GM21717 (cell line): ENCODE measurements at regions not wholly inside any gene's neighbourhood (a gene's known extent, or its start where the extent isn't known, plus 50 kb on each side); places are given as distances from the start of the nearest gene placed in this dataset.

Experiments
- ATAC-seq: cut with Tn5 transposase; IDR thresholded peaks from one replicate; pipeline ENCODE4 v1.9.1; 2021; ENCODE audit warnings: mild to moderate bottlenecking, moderate library complexity; ENCODE audit not compliant: unreplicated experiment

DNA sequence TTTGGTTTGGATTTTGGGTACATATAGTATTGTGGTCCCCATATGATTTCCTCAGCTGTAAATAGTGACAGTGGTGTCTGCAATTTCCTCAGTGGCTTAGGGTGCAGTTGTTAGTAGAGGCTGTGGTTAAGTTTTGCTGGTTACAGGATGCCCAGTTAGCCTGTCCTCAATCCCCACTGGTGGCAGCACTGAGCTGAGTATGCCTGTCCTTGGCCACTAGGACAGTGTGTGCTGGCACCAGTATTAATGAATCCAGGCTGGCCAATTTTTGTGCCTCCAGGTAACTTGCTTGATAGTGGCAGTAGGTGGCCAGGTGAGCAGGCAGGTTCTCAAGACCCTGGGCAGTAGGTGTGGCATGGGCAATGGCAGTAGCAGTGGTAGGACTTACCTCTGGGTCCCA is 973.1 kb downstream of the TMEM182 start:
- ATAC-seq, result no peak

DNA sequence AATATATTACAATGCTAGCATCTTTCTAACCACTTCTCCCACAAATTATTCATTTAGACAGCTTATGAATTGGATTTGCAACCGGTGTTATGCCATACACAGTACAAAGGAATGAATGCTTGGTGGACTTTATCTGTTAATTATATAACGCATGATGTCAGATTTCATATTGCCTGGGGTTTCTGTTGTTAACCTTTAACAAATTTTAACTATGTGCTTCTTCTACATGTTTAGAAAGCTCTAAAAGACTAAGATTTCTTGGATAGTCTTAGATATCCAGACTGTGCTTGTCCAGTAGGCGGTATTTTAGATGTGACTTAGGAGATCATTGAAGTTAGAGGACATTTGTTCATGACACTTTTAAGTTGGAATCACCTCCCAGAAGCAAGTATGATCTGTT is 976.3 kb downstream of the TMEM182 start:
- ATAC-seq, result no peak

DNA sequence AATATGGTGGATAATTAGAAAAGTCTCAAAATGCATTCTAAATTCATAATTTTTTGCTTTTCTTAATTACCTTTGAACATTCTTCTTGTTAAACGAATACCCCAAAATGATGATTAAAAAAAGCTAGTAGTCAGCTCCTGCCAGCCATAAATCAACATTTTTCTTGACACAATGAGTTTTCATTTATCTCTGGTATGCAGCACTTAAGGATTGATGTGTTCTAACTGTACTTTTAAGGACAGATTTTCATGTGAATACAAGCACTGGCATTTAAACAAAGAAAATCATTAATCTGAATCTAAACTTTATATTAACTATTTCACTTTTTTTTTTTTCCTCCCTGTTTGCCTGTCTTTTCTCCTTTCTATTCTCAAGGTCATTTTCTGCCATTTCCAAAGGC is 976.8 kb downstream of the TMEM182 start:
- no peak for ATAC-seq

DNA sequence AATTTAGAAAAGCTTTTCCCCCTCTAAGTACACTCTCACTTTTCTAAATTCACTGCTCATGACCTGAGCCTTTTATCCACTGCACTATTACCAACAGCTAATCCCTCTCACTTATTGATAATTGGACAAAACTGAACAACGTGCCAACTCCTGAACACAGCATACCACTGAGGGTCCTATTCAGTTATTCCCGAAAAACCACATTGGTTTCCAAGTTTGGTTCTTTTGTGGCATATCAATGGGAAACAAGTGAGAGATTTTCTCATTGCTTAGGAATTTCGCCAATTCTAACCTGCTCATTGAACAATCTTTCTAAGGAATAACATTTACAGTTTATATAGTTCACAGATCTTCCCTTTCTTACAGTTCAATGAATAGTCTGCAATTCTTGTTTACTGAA is 977.4 kb downstream of the TMEM182 start:
- no peak for ATAC-seq

DNA sequence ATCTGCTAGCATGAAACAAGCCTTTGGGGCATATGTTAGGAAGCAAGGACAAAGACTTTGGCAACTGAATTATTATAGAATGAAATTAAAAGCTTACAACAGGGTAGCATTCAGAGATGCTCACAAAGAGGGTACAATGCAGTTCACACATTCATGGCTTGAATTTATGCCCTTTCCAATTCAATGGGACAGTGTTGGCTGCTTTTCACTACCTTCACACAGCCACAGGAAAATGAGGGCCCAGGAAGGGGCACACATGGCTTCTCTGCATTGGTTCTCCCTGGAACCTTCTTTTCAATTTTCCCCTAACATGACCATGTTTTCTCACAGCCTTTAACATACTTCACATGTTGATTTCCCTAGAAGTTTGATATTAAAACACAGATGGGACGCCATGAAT is 978.1 kb downstream of the TMEM182 start:
- no peak for ATAC-seq

DNA sequence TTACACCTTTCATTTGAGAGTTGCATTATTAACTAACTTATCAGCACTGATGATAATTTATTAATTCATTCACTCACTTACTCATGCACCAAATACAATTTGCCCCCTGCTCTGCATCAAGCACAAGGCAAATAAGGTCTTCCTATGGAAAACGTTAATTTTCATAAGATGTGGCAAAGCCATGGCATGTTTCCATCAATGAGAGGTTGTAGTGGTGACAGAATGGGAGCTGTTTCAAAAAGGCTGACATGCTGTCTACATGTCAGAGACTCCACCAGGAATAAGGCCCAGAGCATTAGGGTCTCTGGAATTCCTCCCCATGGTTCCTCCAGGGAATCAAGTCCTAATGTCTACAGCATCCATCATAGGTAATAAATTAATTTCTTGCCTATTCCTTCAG is 978.8 kb downstream of the TMEM182 start:
- no peak for ATAC-seq

DNA sequence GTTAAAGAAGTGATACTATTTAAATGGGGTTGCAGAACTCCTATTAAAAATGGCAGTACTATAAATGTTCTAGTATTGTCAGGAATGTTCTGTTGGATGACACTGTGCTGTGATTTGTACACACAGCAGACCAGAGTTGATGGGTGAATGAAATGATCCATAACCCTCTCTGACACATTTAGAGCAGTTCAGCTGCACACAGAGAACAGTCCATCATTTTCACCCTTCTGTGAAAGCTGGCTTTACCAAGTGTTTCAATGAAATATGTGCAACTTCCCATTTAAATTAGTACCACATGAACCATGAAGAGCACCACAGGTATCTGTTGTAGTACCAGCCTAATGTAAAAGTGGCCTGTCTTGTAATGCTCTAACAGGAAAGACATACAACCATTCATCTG is 981.4 kb downstream of the TMEM182 start:
- ATAC-seq, result no peak

DNA sequence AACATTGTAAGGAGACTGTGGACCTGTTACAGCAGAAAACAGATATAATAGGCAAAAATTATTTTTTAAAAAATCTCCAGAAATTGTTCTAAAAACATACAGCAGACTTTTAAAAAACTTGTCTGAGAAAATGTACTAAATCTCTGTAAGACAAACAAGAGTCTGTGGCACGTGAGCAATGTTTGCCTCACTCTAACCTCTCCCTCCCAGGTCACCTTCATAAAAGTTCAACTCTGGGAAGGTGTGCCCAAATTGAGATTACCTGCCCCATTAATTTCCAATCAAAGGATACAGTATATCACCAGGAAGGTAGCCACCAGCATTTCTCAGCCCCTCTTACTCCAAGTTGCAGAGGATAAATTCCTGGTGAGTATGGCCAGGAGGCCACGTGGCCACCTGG is 992.7 kb downstream of the TMEM182 start:
- ATAC-seq, result no peak

DNA sequence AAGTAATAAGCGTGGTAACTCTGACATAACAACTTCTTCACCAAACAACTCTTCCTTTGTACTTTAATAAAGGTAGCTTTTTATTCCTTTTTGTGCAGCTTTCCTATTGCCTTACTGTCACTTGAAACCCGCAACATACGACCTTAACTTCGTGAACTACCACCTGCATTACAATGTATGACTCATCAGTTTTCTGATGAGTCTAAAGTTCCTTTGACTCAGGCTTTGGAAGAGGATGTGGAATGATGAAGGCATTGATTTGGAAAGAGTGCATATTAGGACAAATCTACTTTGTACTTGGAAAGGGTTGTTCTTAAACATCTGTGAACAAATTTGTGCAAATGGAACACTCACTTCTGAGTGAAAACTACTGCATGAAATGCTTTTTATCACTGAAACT is 1012.1 kb downstream of the TMEM182 start:
- no peak for ATAC-seq

DNA sequence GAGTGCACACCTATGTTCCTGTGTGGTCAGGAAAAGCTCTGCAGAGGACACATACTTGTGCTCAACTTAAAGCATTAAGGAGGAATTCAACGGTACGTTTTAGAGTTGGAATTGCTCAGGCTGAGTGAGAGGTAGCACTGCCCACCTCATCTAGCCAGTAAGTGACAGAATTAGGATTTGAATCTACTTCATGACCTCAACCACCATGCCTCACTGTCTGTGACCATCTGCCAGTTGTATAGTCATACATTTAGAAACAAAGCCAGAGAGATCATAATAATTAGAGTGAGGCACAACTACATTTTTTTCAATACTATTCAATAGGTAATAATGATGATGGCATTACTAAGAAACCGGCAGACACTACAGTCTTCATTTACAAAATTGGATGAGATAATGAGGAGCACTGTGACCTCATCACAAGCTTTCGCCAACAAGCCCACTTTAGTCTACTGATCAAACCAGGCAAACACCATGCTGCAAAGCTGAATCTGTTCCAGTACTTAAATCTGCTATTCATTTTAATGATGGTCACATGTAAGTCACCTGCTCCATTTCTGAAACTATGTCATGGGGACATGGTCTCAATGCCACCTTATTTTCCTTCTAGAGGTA is 1018.4 kb downstream of the TMEM182 start:
- ATAC-seq, result no peak

DNA sequence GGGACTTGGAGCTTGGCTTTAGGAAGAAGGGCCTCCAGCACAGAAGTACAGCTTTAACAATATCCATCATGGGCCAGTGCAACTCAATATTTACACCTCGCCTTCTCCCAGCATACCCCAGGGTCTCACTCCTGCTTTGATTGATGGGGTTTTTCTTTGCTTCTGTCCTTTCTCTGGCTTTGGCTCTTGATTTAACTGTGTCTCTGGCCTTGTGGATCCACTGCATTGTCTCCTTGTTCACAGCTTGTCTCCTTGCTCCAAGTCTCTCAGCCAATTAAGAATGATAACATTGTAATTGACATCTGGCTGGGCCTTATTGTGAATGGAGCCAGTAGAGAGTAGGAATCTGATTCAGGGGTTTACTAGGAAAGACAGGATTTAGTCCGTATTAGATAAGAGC is 1019.5 kb downstream of the TMEM182 start:
- ATAC-seq, result no peak

DNA sequence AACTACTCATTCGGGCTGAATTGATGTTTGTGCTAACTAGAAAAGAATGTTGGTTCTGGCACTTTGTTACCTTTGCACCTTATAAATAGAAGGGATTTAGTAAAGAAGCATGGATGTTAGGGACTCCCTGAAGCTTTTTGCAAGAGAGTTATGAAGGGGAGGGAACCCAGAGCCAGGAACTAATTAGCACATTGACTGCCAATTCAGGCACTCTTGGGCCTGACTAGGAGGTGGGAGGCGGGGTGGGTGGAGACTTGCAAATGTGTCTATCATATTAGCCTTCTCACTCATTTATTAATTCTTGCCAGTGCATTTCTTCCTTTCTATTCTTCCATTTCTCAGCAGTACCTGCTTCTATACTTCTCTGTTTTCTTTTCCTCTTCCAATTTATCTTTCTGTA is 1022.4 kb downstream of the TMEM182 start:
- no peak for ATAC-seq

DNA sequence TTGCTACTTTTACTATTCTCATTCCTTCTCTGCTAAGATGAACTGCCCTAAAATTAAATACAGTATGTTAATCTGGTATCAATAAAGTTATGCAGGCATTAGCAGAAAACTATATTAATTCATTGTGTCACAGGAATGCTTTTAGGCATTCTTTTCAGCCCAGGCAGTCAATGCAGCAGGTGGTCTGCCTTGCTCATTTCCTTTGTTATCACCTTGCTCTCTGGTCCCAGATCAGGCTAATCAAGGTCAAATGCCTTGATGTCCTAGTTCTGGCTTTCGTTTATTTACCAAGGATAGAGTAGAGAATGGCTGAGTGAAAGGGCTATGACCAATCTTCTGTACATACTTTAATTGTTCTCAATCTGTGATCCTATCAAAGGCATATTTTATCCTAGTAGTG is 1023.6 kb downstream of the TMEM182 start:
- ATAC-seq, result no peak

DNA sequence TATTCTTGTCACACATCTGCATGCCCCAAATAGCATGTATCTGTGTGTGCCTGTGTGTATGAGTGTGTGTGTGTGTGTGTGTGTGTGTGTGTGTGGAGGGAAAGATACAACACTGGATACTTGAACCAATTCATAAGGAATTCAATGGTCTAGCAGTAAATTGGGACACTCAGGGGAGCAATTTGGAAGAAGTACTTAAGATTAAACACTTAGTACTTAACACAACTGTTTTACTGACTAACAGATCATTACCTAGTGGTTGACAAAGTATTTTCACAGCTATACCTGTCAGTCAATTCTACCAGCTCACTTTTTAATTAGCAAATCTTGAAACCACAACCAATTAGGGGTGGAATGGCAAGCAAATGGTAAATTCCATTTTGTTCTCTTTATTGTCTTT is 1024.1 kb downstream of the TMEM182 start:
- ATAC-seq, result no peak

DNA sequence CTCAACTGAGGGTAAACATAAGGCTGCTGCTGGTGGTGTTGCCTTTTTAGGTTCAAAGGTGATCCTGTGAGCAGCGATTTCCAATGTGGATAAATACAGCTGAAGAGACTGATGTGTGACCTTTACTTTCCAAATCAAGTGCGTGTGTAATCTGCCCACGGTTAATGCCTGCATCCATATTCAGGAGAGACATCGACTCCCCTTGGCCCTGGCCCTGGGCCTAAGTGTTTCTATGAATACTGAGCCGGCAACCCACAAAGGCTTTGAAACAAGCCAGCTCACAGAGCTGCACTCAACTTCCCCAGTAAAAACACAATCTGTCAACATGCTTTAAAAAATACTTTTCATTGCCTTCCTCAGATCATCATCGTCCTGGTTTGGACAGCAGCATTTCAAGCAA is 1026.6 kb downstream of the TMEM182 start:
- no peak for ATAC-seq

DNA sequence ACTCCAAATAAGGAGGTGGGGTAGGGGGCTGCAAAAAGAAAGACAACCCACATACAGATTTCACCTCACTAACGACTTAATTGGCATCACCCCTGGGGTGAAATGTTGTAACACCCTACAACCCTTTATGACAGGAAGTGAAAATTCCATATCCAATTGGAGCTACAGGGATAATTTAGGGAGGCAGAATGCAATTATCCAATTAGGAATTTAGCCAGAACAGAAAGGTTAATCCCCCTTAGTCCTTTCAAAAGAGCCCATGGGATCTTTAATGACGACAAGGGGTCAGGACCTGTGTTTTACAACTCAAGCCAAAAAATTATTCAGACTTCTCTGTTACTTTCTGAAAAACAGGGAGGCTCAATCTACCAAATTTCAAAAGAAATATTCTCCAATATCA is 1027.1 kb downstream of the TMEM182 start:
- no peak for ATAC-seq

DNA sequence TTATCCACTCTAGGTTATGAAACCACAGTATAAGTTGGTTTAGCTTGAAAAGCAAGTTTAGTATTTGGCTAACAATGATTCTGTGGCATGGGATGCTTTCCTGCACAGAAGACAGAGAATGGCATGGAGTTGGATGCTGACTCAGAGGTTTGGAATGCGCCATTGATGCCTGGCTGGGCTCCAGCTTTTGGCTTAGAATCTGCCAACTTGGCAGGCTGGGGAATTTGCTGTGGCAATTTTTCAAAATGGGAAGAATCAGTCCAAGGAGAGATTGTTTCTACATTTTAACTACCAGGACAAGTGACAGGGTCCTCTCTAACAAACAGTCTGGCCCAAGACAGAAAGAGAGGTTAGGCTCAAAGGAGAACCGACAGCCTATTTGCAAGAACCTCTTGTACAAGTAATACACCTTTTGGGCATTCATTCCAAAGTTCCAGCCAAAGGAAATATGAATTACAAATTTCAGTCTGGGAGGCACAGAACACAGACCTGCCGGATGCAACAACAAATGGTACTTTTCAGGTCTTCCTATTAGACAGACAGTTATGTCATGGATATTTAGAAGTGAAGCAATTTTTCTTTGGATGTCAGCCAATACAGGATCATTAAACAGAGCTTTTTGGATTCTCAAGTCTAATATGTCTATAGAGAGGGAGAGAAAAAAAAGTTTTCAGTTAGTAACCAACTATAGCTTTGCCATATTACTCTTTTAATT is 1027.7 kb downstream of the TMEM182 start:
- no peak for ATAC-seq

DNA sequence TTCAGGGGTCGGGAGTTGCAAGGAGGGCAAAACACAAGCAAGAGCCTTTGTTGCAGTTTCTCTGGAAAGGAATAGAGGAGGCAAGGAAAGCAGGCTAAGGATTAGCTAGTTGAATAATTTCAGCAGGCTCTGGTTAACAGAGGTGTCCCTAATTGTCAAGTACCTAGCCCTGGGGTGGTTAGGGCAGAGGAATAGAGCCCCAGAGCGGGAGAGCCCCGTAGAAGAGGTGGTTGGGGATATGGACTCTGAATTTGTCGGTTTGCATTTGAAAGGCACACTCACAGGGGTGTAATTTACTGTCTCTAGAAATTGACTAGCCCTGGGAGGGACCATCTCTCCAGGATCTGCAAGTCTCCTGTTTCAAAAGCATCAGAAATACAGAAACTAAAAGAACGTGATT is 1030.2 kb downstream of the TMEM182 start:
- ATAC-seq, result no peak

DNA sequence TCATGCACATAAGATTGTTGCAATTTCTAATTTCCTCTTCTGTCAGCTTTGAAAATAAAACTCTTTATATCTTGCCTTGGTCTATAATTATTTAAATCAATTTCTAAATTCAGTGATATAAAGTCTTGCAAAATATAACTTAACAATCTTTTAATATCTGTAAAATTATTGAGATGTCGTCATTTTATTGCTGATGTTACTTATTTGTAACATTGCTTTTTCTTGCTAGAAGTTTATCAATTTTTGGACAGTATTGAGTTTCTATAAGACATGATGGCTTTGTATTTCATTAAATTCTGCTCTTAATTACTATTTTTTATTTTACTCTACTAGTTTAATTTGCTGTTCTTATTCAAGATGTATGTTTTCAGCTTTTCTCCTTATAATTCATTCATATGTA is 1036.5 kb downstream of the TMEM182 start:
- ATAC-seq, result no peak

DNA sequence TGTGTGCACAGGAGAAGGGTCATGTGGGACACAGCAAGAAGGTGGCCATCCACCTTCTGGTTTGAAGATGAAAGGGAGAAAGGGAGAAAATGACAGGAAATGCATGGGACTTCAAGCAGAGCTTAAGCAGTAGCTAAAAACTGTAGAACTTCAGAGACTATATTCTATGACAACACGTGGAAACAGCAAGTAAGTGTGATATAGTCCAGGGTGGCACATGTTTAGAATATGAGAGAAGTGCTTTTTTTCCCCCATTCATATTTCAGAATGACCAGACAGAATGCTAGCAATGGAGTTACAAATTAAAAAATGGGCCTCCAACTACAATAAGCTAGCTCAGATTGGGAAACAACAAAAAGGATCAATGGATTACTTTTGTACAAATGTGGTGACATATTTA is 1042.2 kb downstream of the TMEM182 start:
- ATAC-seq, result no peak

DNA sequence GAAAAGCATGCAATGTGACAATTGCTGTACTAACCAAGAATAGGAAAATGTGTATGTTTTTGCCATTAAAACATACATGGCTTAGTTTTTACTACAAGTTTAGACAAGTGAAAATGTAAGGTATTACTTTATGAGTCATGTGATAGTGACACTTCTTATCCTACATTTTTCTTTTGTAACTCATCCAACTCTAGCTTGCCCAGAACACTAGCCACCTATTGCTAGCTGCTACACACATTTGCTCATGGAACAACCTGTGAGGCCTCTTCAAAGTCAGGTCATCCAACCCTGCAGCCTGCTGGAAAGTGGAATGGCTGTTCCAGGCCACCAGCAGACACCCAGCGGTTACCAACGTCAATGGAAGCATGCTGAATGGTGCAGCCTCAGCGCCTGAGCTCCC is 1043.9 kb downstream of the TMEM182 start:
- ATAC-seq, result no peak

DNA sequence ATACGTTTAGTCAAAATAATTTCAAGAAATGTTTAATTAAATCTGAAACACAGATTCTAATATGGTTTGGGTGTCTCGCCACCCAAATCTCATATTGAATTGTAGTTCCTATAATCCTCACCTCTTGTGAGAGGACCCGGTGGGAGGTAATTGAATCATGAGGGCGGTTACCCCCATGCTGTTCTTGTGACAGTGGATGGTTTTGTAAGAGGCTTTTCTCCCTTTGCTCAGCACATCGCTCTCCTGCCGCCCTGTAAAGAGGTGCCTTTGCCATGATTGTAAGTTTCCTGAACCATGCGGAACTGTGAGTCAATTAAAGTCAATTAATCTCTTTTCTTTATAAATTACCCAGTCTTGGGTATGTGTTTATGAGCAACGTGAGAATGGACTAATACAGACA is 1045.1 kb upstream of the POU3F3 start:
- ATAC-seq, result no peak

DNA sequence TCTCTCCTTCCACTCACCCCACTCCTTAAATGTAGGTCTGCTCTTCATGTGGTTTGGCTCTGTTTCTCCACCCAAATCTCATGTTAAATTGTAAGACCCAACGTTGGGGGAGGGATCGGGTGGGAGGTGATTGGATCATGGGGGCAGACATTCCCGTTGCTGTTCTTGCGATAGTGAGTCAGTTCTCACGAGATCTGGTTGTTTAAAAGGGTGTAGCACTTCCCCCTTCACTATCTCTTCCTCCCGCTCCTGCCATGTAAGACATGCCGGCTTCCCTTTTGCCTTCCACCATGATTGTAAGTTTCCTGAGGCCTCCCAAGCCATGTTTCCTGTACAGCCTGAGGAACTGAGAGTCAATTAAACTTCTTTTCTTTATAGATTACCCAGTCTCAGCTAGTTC is 1044.5 kb upstream of the POU3F3 start:
- no peak for ATAC-seq
